GM23338 (cell line): ENCODE measurements at regions not wholly inside any gene's neighbourhood (a gene's known extent, or its start where the extent isn't known, plus 50 kb on each side); places are given as distances from the start of the nearest gene placed in this dataset.

Experiments
- ATAC-seq: fragments of 200-7000 bp; cut with Tn5 transposase; 3 replicates; pipeline ENCODE4 v1.9.1; 2020
- DNase-seq: peaks from one replicate; pipeline ENCODE4 v3.0.0-alpha.2; 2015; ENCODE audit warnings: low spot score
- H2AFZ ChIP-seq: fragments of 200-600 bp; sonication (generic); 2 replicates; pipeline ENCODE4 v1.8.0; 2016; ENCODE audit warnings: antibody characterized with exemption, mild to moderate bottlenecking, moderate library complexity
- H3F3A ChIP-seq: fragments of 200-600 bp; sonication (generic); replicated peaks from 2 replicates; pipeline ENCODE4 v1.8.0; 2017; ENCODE audit warnings: antibody characterized with exemption, mixed run types, low read depth
- H3K27ac ChIP-seq: fragments of 200-600 bp; sonication (generic); 2 replicates; pipeline ENCODE4 v1.6.1; 2016; ENCODE audit warnings: low read depth
- H3K27me3 ChIP-seq: fragments of 200-600 bp; sonication (generic); 2 replicates; pipeline ENCODE4 v1.8.0; 2016; ENCODE audit warnings: mild to moderate bottlenecking, mixed run types, moderate library complexity; ENCODE audit not compliant: insufficient read depth
- H3K36me3 ChIP-seq: fragments of 200-600 bp; sonication (generic); 2 replicates; pipeline ENCODE4 v1.8.0; 2016; ENCODE audit warnings: mild to moderate bottlenecking; ENCODE audit not compliant: insufficient read depth
- H3K4me1 ChIP-seq: fragments of 200-600 bp; sonication (generic); 2 replicates; pipeline ENCODE4 v1.8.0; 2016; ENCODE audit warnings: mild to moderate bottlenecking, moderate library complexity; ENCODE audit not compliant: insufficient read depth
- H3K4me2 ChIP-seq: fragments of 200-600 bp; sonication (generic); 2 replicates; pipeline ENCODE4 v1.7.1; 2017; ENCODE audit warnings: mixed run types
- H3K4me3 ChIP-seq: fragments of 200-600 bp; sonication (generic); 2 replicates; pipeline ENCODE4 v1.6.1; 2016; ENCODE audit warnings: mixed run types
- H3K79me2 ChIP-seq: fragments of 200-600 bp; sonication (generic); replicated peaks from 2 replicates; pipeline ENCODE4 v1.8.0; 2017; ENCODE audit warnings: mild to moderate bottlenecking; ENCODE audit not compliant: insufficient read depth
- H3K9me2 ChIP-seq: fragments of 200-600 bp; sonication (generic); 2 replicates; pipeline ENCODE4 v1.8.0; 2017; ENCODE audit not compliant: insufficient read depth
- H4K20me1 ChIP-seq: fragments of 200-600 bp; sonication (generic); replicated peaks from 2 replicates; pipeline ENCODE4 v1.8.0; 2017; ENCODE audit warnings: mild to moderate bottlenecking; ENCODE audit not compliant: insufficient read depth
- H3K27ac Mint-ChIP-seq: 2 replicates; pipeline ENCODE4 v1.8.0; 2020; ENCODE audit warnings: inconsistent platforms, mild to moderate bottlenecking, moderate library complexity, mixed read lengths
- H3K27me3 Mint-ChIP-seq: 3 replicates; pipeline ENCODE4 v1.8.0; 2022; ENCODE audit warnings: low read depth, mild to moderate bottlenecking, moderate library complexity, mixed read lengths, inconsistent platforms; ENCODE audit not compliant: insufficient read depth, poor library complexity
- H3K36me3 Mint-ChIP-seq: 3 replicates; pipeline ENCODE4 v1.8.0; 2021; ENCODE audit warnings: low read depth, mild to moderate bottlenecking, inconsistent platforms, moderate library complexity, mixed read lengths
- H3K4me1 Mint-ChIP-seq: 3 replicates; pipeline ENCODE4 v1.8.0; 2020; ENCODE audit warnings: mild to moderate bottlenecking, inconsistent platforms, mixed read lengths
- H3K4me3 Mint-ChIP-seq: 3 replicates; pipeline ENCODE4 v1.8.0; 2021; ENCODE audit warnings: moderate library complexity, mild to moderate bottlenecking, inconsistent platforms, mixed read lengths
- H3K9me3 Mint-ChIP-seq: 3 replicates; pipeline ENCODE4 v1.8.0; 2020; ENCODE audit warnings: moderate library complexity, mild to moderate bottlenecking, inconsistent platforms, mixed read lengths
- CREB1 ChIP-seq: fragments of 250-450 bp; sonication (Bioruptor Pico); IDR thresholded peaks from 2 replicates; pipeline ENCODE4 v1.5.0; 2020; ENCODE audit warnings: low read depth, mild to moderate bottlenecking, moderate library complexity
- EZH2phosphoT487 ChIP-seq: fragments of 200-600 bp; sonication (generic); IDR thresholded peaks from one replicate; pipeline ENCODE4 v1.8.1; 2018; ENCODE audit warnings: antibody characterized with exemption; ENCODE audit not compliant: unreplicated experiment
- JUNB ChIP-seq: IDR thresholded peaks from one replicate; pipeline ENCODE4 v1.6.1; 2016; ENCODE audit warnings: antibody characterized with exemption; ENCODE audit not compliant: unreplicated experiment
- POLR2AphosphoS5 ChIP-seq: IDR thresholded peaks from 2 replicates; pipeline ENCODE4 v1.6.1; 2016; ENCODE audit warnings: antibody characterized with exemption, low read depth
- ZNF114 ChIP-seq: fragments of 250-450 bp; sonication (Bioruptor Pico); IDR thresholded peaks from 2 replicates; pipeline ENCODE4 v1.5.0; 2020; ENCODE audit warnings: mild to moderate bottlenecking, moderate library complexity
- ZNF331 ChIP-seq: fragments of 250-450 bp; sonication (Bioruptor Pico); IDR thresholded peaks from 2 replicates; pipeline ENCODE4 v1.5.0; 2020; ENCODE audit warnings: low read depth, mild to moderate bottlenecking, moderate library complexity
- ZNF462 ChIP-seq: fragments of 250-450 bp; sonication (Bioruptor Pico); IDR thresholded peaks from 2 replicates; pipeline ENCODE4 v1.5.0; 2020; ENCODE audit warnings: mild to moderate bottlenecking, moderate library complexity
- TF ChIP-seq, protein P1 (sequence below): IDR thresholded peaks from one replicate; pipeline ENCODE4 v1.6.1; 2018; ENCODE audit warnings: antibody characterized with exemption; ENCODE audit not compliant: unreplicated experiment

- Mint-ChIP-seq H3K36me3 (no peaks in the 10 kb centered on the region), H3K27me3 (peaks cover 3% of the 10 kb centered on the region), H3K4me1 (peaks cover 12% of the 10 kb centered on the region; the same call in 2 of the 3 replicates), H3K9me3 (peaks cover 3% of the 10 kb centered on the region; the same call in 1 of the 3 replicates), H3K27ac (no peak overlapping the region), H3K4me3 (no peak overlapping the region)
- Histone ChIP-seq H3K27me3 (no peaks in the 10 kb centered on the region), H3K4me1 (no peaks in the 10 kb centered on the region; the same call in 1 of the 2 replicates), H2AFZ (no peak overlapping the region), H3K36me3 (no peaks in the 10 kb centered on the region), H4K20me1 (no peaks in the 10 kb centered on the region), H3K4me3 (no peak overlapping the region), H3K79me2 (no peaks in the 10 kb centered on the region), H3K4me2 (no peak overlapping the region), H3K27ac (no peak overlapping the region), H3F3A (no peaks in the 10 kb centered on the region), H3K9me2 (no peaks in the 10 kb centered on the region)
- DNase-seq (no peak), ATAC-seq (no peak)
- no peak for TF ChIP-seq EZH2phosphoT487
These were observed 160.2 kb upstream of the ALKAL2 start for GRCh38 chr2:447902-448665.

- H3K27ac Mint-ChIP-seq, result no peak overlapping the region
- no peaks in the 10 kb centered on the region for H3K79me2 ChIP-seq
- no peaks in the 10 kb centered on the region for H3K36me3 ChIP-seq
- H3F3A ChIP-seq, result no peaks in the 10 kb centered on the region
- H3K27me3 ChIP-seq, result no peaks in the 10 kb centered on the region
- H3K9me2 ChIP-seq, result no peaks in the 10 kb centered on the region
- no peak overlapping the region for H3K4me3 Mint-ChIP-seq
- DNase-seq, result no peak
- ATAC-seq, result no peak
- no peaks in the 10 kb centered on the region; the same call in 1 of the 2 replicates for H3K4me1 ChIP-seq
- H3K4me3 ChIP-seq, result no peak overlapping the region
- TF ChIP-seq CREB1 (CRISPR knock-in tag) (no peak), POLR2AphosphoS5 (no peak), ZNF462 (CRISPR knock-in tag) (no peak), ZNF331 (CRISPR knock-in tag) (no peak), JUNB (no peak), ZNF114 (no peak), EZH2phosphoT487 (no peak)
- TF ChIP-seq, protein P1, sequence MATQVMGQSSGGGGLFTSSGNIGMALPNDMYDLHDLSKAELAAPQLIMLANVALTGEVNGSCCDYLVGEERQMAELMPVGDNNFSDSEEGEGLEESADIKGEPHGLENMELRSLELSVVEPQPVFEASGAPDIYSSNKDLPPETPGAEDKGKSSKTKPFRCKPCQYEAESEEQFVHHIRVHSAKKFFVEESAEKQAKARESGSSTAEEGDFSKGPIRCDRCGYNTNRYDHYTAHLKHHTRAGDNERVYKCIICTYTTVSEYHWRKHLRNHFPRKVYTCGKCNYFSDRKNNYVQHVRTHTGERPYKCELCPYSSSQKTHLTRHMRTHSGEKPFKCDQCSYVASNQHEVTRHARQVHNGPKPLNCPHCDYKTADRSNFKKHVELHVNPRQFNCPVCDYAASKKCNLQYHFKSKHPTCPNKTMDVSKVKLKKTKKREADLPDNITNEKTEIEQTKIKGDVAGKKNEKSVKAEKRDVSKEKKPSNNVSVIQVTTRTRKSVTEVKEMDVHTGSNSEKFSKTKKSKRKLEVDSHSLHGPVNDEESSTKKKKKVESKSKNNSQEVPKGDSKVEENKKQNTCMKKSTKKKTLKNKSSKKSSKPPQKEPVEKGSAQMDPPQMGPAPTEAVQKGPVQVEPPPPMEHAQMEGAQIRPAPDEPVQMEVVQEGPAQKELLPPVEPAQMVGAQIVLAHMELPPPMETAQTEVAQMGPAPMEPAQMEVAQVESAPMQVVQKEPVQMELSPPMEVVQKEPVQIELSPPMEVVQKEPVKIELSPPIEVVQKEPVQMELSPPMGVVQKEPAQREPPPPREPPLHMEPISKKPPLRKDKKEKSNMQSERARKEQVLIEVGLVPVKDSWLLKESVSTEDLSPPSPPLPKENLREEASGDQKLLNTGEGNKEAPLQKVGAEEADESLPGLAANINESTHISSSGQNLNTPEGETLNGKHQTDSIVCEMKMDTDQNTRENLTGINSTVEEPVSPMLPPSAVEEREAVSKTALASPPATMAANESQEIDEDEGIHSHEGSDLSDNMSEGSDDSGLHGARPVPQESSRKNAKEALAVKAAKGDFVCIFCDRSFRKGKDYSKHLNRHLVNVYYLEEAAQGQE, result no peak
- H2AFZ ChIP-seq, result no peak overlapping the region
- H4K20me1 ChIP-seq, result no peaks in the 10 kb centered on the region
- no peaks in the 10 kb centered on the region for H3K36me3 Mint-ChIP-seq
- peaks cover 3% of the 10 kb centered on the region; the same call in 1 of the 3 replicates for H3K9me3 Mint-ChIP-seq
- no peak overlapping the region for H3K27ac ChIP-seq
- peaks cover 12% of the 10 kb centered on the region; the same call in 2 of the 3 replicates for H3K4me1 Mint-ChIP-seq
- H3K27me3 Mint-ChIP-seq, result peaks cover 3% of the 10 kb centered on the region
- no peak overlapping the region for H3K4me2 ChIP-seq
These were observed 159.2 kb upstream of the ALKAL2 start for GRCh38 chr2:446963-447530.
